PC-3 (cell line): ENCODE measurements at regions not wholly inside any gene's neighbourhood (a gene's known extent, or its start where the extent isn't known, plus 50 kb on each side); places are given as distances from the start of the nearest gene placed in this dataset.

ENCODE experiments used
- CTCF ChIP-seq: fragments of 300-600 bp; sonication (generic); conservative IDR thresholded peaks from 2 replicates; pipeline ENCODE4 v1.5.1; 2017; ENCODE audit warnings: antibody characterized with exemption, low read depth, mild to moderate bottlenecking, low read length
- EZH2 ChIP-seq: fragments of 300-600 bp; sonication (generic); IDR thresholded peaks from one replicate; pipeline ENCODE4 v1.6.1; 2017; ENCODE audit warnings: antibody characterized with exemption, mild to moderate bottlenecking, low read length; ENCODE audit not compliant: unreplicated experiment
- EZH2phosphoT487 ChIP-seq: fragments of 300-600 bp; sonication (generic); IDR thresholded peaks from 2 replicates; pipeline ENCODE4 v1.6.1; 2018; ENCODE audit warnings: mild to moderate bottlenecking, antibody characterized with exemption, low read length, borderline replicate concordance

GRCh38 chr1:38128926-38129453 is 82.4 kb upstream of the POU3F1 start:
- TF ChIP-seq CTCF (no peak), EZH2phosphoT487 (no peak), EZH2 (no peak)
